Hypothalamus (tissue), 51 donors: ENCODE measurements at regions not wholly inside any gene's neighbourhood (a gene's known extent, or its start where the extent isn't known, plus 50 kb on each side); places are given as distances from the start of the nearest gene placed in this dataset.
"Not testable (repeated sequence)": the region's sequence is repeated elsewhere in the genome, so short reads cannot be mapped to it uniquely, and the experiment has no call there.

Source experiments
- DNase-seq, 51 donors: peaks; one replicate each; lab custom pipeline; 2025; lab: John Stamatoyannopoulos, UW

DNA sequence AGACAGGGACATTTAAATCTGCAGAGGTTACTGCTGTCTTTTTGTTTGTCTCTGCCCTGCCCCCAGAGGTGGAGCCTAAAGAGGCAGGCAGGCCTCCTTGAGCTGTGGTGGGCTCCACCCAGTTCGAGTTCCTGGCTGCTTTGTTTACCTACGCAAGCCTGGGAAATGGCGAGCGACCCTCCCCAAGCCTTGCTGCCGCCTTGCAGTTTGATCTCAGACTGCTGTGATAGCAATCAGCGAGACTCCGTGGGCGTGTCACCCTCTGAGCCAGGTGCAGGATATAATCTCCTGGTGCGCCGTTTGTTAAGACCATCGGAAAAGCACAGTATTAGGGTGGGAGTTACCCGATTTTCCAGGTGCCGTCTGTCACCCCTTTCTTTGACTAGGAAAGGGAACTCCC lies 93.3 kb downstream of the ANKRD30BL start:
- DNase-seq, result not testable (repeated sequence)

DNA sequence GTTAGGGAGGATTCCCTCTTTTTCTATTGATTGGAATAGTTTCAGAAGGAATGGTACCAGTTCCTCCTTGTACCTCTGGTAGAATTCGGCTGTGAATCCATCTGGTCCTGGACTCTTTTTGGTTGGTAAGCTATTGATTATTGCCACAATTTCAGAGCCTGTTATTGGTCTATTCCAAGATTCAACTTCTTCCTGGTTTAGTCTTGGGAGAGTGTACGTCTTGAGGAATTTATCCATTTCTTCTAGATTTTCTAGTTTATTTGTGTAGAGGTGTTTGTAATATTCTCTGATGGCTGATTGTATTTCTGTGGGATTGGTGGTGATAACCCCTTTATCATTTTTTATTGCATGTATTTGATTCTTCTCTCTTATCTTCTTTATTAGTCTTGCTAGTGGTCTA lies 96.4 kb downstream of the ANKRD30BL start:
- not testable (repeated sequence) for DNase-seq

DNA sequence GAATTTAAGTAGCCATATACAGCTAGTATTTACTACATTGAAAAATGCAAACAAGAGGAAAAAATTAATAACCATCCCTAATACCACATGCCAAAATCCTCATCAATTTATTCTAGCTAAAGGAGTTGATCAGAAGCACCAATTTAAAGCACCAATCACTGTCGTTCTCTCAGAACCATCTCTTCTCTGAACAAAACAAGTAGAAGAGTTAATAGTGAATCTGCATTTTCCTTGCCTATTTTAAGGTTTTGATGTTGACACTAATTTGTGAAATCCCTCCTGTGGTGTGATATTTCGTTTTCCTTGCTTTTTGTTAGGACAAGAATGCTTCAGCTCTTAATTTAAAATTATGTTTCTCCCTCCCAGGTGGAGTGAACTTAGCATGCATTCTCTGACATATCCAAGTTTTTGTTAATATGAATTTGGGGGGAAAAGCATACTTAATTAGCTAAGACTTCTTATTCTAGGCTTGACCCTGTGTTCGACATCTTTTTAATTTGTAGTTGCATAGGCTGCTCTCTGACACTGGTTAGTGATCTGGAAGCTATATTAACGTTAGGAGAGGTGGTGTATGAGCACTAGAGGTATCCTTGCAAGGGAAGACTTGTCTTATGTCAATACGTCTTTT lies 122.0 kb downstream of the ANKRD30BL start:
- not testable (repeated sequence) for DNase-seq

DNA sequence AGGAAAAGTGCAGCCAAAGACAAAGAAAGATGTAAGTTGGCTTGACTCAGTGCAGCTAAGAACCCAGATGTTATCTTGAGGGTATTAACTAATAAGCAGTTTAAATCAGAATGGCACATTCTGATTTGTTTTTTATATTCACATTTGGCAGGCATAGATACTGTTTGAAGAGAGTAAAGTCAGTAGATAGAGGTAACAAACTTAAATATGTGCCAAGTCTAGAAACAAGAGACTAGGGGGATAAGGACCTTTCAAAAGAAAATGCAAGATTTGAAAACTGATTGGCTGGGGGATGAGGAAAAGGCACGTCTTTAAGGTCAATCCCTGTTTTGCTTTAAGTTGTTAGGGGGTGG lies 122.9 kb downstream of the ANKRD30BL start:
- DNase-seq, result not testable (repeated sequence)

DNA sequence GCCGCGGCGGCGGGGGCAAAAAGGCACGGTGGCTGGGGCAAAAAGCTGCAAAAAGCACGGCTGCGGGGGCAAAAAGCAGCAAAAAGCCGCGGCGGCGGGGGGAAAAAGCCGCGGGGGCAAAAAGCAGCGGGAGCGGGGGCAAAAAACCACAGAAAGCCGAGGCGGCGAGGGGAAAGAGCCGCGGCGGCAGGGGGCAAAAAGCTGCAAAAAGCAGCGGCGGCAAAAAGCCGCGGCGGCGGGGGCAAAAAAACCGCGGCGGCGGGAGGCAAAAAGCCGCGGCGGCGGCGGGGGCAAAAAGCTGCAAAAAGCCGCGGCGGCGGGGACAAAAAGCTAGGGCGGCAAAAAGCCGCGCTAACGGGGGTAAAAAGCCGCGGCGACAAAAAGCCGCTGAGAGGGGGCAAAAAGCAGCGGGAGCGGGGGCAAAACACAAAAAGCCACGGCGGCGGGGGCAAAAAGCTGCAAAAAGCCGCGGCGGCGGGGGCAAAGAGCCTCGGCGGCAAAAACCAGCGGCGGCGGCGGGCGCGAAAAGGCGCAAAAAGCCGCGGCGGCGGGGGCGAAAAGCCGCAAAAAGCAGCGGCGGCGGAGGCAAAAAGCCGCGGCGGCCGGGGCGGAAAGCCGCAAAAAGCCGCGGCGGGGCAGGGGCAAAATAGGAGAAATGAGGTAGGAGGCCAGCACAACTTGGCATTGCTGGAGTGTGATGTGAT lies 123.4 kb downstream of the ANKRD30BL start:
- no peak for DNase-seq

DNA sequence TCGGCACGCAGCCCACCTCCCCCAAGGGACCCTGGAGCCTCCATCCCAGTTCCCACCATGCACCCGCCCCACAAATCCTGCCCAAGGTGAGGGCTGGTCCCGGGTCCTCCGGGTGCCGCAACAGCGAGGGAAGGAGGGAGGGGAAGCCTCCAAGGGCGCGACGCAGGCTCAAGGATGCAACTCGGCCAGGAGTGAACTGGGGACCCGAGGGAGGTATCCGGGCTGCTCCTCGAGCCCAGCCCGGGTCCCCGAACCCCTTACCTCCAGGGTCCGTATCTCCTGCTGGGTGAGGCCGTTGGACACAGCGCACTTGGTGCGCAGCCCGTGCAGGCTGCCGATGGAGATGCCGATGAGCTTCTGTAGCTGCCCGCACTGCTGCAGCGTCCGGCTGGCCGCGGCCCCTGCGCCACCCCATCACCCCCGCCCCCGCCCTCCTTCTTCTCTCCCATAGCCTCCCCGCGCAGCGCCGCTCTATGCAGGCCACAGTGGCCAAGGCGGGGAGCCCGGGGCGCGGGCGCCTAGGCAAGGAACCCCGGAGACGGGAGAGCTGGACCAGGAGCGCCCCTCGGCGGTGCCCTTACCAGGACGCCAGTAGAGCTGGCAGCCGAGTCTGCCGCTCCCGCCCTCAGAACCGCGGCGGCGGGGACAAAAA lies 124.1 kb downstream of the ANKRD30BL start:
- peak in 29 of 51 donors; percentile 1 to 65 (median 11) for DNase-seq

DNA sequence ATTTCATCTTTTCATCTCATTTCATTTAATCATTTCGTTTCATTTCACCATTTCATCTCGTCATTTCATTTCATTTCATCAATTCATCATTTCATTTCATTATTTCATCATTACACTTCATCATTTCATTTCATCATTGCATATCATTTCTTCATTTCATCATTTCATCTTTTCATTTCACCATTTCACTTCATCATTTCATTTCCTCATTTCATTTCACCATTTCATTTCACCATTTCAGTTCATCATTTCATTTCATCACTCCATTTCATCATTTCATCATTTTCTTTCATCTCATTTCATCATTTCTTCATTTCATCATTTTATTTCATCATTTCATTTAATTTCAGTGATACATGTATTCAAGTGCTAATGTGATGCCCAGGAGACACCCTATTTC lies 127.1 kb downstream of the ANKRD30BL start:
- DNase-seq, result no peak

DNA sequence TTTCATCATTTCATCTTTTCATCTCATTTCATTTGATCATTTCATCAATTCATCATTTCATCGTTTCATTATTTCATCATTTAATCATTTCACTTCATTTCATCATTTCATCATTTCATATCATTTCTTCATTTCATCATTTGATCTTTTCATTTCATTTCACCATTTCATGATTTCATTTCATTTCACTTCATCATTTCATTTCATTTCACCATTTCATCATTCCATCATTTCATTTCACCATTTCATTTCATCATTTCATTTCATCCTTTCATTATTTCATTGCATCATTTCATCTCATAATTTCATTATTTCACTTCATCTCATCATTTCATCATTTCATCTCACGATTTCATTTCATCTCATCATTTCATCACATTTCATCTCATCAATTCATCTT lies 127.8 kb downstream of the ANKRD30BL start:
- DNase-seq, result no peak

DNA sequence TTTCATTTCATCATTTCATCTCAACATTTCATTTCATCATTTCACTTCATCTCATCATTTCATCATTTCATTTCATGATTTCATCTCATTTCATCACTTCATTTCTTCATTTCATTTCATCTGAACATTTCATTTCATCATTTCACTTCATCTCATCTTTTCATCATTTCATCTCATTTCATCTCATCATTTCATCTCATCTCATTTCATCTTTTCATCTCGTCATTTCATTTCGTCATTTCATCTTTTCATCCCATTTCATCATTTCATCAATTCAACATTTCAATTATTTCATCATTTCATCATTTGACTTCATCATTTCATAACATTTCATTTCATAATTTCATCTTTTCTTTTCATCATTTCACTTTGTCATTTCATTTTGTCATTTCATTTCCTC lies 128.4 kb downstream of the ANKRD30BL start:
- no peak for DNase-seq

DNA sequence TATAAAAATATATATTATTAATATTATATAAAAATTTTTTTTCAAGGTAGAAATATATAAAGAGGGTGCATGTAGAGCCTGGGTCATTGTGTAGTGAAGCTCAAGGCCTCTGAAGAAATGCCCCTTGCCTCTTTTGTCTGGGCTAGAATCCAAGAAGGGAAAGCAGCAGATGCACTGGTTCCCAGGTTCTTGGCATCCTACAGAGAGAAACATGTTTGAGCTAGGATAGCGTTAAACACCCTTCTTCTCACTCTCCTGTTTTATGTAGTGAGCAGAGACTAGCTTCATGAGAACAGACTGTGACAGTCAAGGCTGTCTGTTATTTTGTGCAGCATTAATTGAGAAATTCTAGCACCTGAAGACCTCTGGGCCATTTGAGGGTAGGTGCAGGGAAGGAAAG lies 149.7 kb downstream of the ANKRD30BL start:
- DNase-seq, result not testable (repeated sequence)

DNA sequence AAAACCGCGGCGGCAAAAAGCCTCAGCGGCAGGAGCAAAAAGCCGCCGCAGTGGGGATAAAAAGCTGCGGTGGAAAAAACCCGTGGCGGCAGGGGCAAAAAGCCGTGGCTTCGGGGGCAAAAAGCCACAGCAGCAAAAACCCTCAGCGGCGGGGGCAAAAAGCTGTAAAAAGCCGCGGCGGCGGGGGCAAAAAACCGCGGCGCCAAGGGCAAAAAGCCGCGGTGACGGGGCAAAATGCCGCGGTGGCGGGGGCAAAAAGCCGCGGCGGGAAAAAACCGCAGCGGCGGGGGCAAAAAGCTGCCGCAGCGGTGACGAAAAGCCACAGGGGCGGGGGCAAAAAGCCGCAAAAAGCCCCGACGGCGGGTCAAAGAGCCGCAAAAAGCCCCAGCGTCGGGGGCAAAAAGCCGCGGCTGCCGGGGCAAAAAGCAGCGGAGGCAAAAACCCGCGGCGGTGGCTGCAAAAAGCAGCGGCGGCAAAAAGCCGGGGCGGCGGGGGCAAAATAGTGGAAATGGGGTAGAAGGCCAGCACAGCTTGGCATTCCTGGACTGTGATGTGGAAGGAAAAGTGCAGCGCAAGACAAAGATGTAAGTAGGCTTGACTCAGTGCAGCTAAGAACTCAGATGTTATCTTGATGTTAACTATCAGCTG lies 151.8 kb downstream of the ANKRD30BL start:
- DNase-seq, result peak in 1 of 51 donors; percentile 1

DNA sequence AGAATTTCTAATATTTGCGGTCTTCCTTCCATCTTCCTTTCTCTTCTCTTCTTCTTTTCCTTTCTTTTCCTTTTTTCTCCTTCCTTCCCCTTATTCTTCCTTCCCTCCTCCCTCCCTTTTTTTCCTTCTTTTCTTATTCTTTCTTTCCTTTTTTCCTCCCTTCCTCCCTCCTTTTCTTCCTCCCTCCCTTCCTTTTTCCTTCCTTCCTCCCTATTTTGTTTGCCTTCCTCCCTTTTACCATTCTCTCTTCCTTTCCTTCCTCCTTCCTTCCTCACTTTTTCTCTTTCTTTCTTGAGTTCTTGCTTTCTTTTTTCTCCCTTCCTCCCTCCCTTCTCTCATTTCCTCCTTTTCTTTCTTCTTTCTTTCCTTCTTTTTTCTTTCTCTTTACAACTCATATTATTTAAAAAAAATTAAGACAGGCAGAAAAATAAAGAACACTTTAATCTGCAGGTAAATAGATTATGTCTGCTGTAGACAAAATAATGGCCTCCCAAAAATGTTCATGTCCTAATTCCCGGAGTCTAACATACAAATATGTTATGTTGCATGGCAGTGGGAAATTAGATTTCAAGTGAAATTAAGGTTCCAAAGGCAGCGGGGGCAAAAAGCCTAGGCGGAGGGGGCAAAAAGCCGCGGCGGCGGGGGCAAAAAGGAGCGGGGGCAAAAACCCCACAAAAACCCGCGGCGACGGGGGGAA lies 152.4 kb downstream of the ANKRD30BL start:
- no peak for DNase-seq

DNA sequence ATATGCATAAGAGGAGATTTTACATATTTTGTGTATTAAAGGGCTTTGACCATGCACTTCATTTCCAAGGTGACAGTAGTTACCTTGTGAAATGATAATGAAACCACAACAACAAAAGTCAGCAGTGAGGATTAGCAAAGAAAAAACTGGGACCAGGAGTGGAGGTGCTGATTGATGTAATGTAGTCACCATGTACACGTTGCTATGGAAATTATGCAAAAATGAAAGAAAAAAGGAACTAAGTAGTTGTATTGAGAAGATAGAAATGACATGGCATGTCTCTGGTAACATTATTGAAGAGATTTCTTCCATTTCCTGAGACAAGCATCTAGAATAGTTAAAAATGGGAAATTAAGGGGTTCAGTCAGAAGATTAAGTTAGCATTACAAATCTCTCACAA lies 171.0 kb downstream of the ANKRD30BL start:
- DNase-seq, result not testable (repeated sequence)

DNA sequence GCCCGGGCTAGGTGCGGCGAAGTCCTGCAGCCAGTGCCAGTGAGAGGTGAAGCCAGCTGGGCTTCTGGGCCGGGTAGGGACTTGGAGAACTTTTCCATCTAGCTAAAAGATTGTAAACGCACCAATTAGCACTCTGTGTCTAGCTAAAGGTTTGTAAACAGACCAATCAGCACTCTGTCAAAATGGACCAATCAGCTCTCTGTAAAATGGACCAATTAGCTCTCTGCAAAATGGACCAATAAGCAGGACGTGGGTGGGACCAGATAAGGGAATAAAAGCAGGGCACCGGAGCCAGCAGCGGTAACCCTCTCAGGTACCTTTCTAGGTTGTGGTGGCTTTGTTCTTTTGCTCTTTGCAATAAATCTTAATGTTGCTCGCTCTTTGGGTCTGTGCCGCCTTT lies 195.1 kb downstream of the ANKRD30BL start:
- not testable (repeated sequence) for DNase-seq

DNA sequence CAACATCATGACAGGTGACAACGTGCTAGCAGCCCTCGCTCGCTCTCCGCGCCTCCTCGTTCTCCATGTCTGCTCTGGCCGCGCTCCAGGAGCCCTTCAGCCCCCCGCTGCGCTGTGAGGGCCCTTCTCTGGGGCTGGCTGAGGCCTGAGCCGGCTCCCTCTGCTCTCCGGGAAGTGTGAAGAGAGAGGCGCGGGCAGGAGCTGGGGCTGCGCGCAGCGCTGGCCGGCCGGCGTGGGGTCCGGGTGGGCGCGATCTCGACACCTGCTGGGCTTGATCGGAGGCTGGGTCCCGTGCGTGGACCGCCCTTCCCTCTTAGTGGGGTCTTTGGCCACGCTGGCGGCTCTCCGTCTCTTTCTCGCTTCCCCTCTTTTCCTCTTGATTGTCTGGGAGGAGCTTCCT lies 195.5 kb downstream of the ANKRD30BL start:
- no peak for DNase-seq

DNA sequence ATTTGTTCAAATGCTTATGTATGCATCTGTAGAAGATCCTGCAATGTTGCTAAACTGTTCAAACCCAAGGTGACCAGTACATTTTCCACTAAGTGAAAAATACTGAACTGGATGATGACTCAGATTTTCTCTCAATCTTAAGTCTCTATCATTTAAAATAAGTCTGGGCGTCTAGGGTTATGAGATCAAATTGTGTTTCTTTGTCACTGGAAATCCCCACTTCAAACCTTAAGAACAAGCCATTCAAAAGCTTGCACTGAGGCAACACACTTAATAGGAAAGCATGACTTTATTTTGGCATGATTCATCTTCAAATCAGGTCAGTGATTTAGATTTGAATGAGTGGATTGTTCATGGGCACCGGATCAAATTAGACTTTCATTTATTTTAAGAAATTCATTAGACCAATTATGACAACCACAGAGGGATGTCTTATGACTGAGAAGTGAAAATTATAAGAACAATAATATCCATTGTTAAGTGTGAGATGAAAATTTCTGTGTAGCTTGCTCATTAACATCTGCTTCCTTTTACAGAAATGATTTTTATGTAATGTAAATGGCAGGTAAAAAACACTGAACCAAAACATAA lies 203.6 kb downstream of the ANKRD30BL start:
- DNase-seq, result not testable (repeated sequence)

DNA sequence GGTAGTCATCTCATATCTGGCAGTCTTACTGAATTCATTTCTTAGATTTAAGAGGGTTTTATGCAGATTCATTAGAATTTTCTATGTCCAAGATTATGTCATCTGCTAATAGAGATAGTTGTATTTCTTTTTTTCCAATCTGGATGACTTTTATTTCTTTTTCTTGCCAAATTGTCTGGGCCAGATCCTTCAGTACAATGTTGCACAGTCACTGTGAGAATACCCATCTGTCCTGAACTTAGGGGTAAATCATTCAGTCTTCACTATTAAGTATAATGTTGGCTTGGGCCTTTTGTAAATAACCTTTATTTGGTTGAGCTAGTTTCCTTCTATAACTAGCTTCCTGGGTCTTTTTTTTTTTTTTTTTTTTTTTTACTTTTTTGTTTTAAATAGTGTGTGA lies 213.1 kb downstream of the ANKRD30BL start:
- not testable (repeated sequence) for DNase-seq

DNA sequence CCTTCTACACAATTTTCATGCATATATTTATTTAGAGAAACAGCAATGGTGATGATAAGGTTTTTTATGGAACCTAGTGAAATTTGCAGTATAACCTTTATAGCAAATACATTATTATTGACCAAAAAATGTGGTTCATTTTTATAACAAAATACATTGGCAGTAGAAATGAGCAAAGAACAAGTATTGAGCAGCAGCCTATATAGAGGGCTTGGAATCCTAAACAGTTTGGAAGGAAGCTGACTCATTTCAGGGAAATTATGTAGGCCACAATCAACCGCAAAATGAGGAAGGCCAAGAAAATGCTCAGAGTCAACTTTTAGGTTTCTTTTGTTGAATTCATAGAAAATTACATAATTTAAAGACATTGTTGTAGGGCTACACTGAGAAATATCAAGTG lies 238.5 kb downstream of the ANKRD30BL start:
- not testable (repeated sequence) for DNase-seq

DNA sequence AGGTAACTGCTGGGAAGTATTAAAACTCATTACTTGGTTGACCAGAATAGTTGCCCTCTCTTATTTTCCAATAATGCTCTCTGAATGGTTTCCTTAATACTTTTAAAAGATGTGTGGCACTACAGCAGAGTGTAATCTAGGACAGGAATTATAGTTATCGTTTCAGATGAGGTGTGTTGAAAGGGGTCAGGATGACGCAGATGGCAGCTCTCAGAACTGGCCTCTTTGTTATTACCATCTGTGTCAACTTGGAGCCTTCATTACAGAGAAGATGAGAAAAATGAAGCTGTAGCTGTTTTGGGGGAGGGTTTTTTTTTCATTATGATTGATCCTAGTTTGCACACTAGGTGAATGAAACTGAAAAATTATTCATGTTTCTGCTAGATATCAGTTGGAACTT lies 238.9 kb downstream of the ANKRD30BL start:
- DNase-seq, result not testable (repeated sequence)
